Effector memory CD8-positive, alpha-beta T cell (primary cell): ENCODE measurements at regions not wholly inside any gene's neighbourhood (a gene's known extent, or its start where the extent isn't known, plus 50 kb on each side); places are given as distances from the start of the nearest gene placed in this dataset.
"Not testable (repeated sequence)": the region's sequence is repeated elsewhere in the genome, so short reads cannot be mapped to it uniquely, and the experiment has no call there.

ENCODE experiments used
- ATAC-seq: fragments of 150-1000 bp; cut with Tn5 transposase; replicated peaks from 2 replicates; pipeline ENCODE4 v1.10.0; 2021; ENCODE audit warnings: mild to moderate bottlenecking, moderate library complexity
- DNase-seq, 3 experiments: peaks; one replicate each; pipeline ENCODE4 v3.0.0; 2021
- H3K27ac Mint-ChIP-seq, 2 donors: one replicate each; pipeline ENCODE4 v1.8.0; 2022; ENCODE audit warnings: mild to moderate bottlenecking in 2 of 2, mixed read lengths in 2 of 2, moderate library complexity in 2 of 2
- H3K27me3 Mint-ChIP-seq, 2 donors: one replicate each; pipeline ENCODE4 v1.8.0; 2022; ENCODE audit warnings: mixed read lengths in 2 of 2
- H3K36me3 Mint-ChIP-seq: one replicate; pipeline ENCODE4 v1.8.0; 2022; ENCODE audit warnings: mild to moderate bottlenecking, moderate library complexity, mixed read lengths; ENCODE audit not compliant: insufficient read depth
- H3K4me1 Mint-ChIP-seq, 2 donors: one replicate each; pipeline ENCODE4 v1.8.0; 2022; ENCODE audit warnings: low read depth in 2 of 2, mixed read lengths in 2 of 2
- H3K4me3 Mint-ChIP-seq, 2 donors: one replicate each; pipeline ENCODE4 v1.8.0; 2022; ENCODE audit warnings: mild to moderate bottlenecking in 2 of 2, mixed read lengths in 2 of 2, moderate library complexity in 2 of 2
- H3K9me3 Mint-ChIP-seq, 2 donors: one replicate each; pipeline ENCODE4 v1.8.0; 2022; ENCODE audit warnings: mixed read lengths in 2 of 2

- Mint-ChIP-seq H3K9me3 (peaks cover 0 to 2% of the 10 kb centered on the region in 2 donors), H3K27ac (no peak overlapping the region), H3K27me3 (no peaks in the 10 kb centered on the region), H3K36me3 (no peaks in the 10 kb centered on the region), H3K4me1 (no peaks in the 10 kb centered on the region), H3K4me3 (no peak overlapping the region)
- ATAC-seq (no peak), DNase-seq (no peak)
These were observed 239.1 kb upstream of the PHF14 start for GRCh38 chr7:10734595-10734994.

GRCh38 chr7:10739401-10739800 lies 234.3 kb upstream of the PHF14 start:
- no peak for ATAC-seq
- no peaks in the 10 kb centered on the region for H3K4me1 Mint-ChIP-seq
- peaks cover 4 to 8% of the 10 kb centered on the region in 2 donors for H3K9me3 Mint-ChIP-seq
- H3K4me3 Mint-ChIP-seq, result no peak overlapping the region
- H3K36me3 Mint-ChIP-seq, result no peaks in the 10 kb centered on the region
- DNase-seq, result no peak
- H3K27ac Mint-ChIP-seq, result no peak overlapping the region
- H3K27me3 Mint-ChIP-seq, result no peaks in the 10 kb centered on the region

DNA sequence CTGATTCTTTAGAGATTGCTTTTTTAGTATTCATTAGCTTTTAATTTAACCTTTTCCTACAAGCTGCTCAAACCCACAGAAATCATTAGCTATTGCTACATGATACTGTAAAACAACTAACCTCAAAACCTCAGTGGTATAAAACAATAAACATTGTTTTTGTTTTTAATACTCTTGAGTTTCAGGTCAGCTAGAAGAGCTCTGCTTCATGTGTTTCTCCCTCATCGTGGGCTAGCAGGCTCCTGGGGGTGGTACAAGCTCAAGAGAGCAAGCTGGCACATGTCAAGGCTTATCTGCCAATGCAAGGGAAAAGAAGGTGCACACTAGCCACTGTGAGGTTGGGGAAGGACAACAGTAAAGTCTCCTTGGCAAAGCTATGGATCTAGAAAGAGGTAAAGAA lies 232.9 kb upstream of the PHF14 start:
- ATAC-seq (no peak), DNase-seq (no peak)
- H3K4me3 Mint-ChIP-seq, result no peak overlapping the region
- H3K36me3 Mint-ChIP-seq, result no peaks in the 10 kb centered on the region
- H3K4me1 Mint-ChIP-seq, result no peaks in the 10 kb centered on the region
- H3K27me3 Mint-ChIP-seq, result no peaks in the 10 kb centered on the region
- no peak overlapping the region for H3K27ac Mint-ChIP-seq
- peaks cover 7 to 16% of the 10 kb centered on the region in 2 donors for H3K9me3 Mint-ChIP-seq

GRCh38 chr7:10756981-10757380 lies 216.7 kb upstream of the PHF14 start:
- Mint-ChIP-seq H3K4me3 (no peak overlapping the region), H3K27me3 (no peaks in the 10 kb centered on the region), H3K27ac (no peak overlapping the region), H3K4me1 (no peaks in the 10 kb centered on the region), H3K36me3 (no peaks in the 10 kb centered on the region), H3K9me3 (peaks cover 4 to 6% of the 10 kb centered on the region in 2 donors)
- DNase-seq, result no peak
- ATAC-seq, result no peak

- H3K4me1 Mint-ChIP-seq, result no peaks in the 10 kb centered on the region
- no peak overlapping the region for H3K4me3 Mint-ChIP-seq
- ATAC-seq, result no peak
- DNase-seq, result no peak
- no peak overlapping the region for H3K27ac Mint-ChIP-seq
- H3K36me3 Mint-ChIP-seq, result no peaks in the 10 kb centered on the region
- H3K9me3 Mint-ChIP-seq, result peaks cover 0 to 6% of the 10 kb centered on the region in 2 donors
- H3K27me3 Mint-ChIP-seq, result no peaks in the 10 kb centered on the region
These were observed 214.6 kb upstream of the PHF14 start for GRCh38 chr7:10759120-10759519.

DNA sequence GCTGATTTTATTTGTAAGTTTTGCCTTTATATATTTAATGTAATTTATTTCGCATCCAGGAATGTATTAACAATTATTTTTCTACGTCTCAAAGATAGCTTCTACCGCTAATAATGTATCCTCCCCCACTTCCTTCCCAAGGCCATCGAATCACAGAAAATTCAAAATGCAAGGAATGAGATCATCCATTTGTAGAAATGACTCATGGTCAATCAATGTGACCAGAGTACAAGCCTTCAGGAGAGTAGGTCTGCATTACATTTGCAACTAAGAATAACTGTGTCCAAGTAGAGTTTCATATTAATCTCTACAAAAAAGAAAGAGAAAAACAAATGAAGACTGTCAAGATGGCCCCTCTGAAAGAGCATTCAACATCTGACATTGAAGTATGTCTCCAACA lies 205.9 kb upstream of the PHF14 start:
- no peak for DNase-seq

DNA sequence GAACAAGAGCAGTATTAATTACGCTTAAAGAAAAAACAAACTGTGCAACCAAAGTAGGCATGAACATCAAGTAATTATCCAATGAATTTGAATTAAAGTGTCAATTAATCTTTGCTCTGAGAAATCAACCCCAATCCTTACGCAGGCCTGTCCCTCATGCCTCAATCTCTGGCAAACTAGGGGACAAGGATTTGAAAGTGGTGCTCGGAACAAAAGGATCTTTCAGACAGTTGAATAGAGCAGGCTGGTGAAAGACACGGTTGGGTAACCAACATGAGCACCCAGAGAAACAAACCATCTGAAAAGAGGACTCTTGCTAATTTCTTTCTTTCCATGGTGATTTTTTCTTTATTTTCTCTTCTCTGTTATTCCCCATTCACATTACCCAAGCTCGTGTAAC lies 203.5 kb upstream of the PHF14 start:
- Mint-ChIP-seq H3K27ac (no peak overlapping the region), H3K9me3 (no peaks in the 10 kb centered on the region)

More for the DNA sequence above, 205.9 kb upstream of the PHF14 start:
- H3K4me1 Mint-ChIP-seq, result no peaks in the 10 kb centered on the region
- H3K27me3 Mint-ChIP-seq, result peaks cover 0 to 5% of the 10 kb centered on the region in 2 donors
- no peak overlapping the region for H3K4me3 Mint-ChIP-seq
- H3K9me3 Mint-ChIP-seq, result no peaks in the 10 kb centered on the region
- no peaks in the 10 kb centered on the region for H3K36me3 Mint-ChIP-seq
- no peak for ATAC-seq
- H3K27ac Mint-ChIP-seq, result no peak overlapping the region

GRCh38 chr7:10773430-10773829 lies 200.2 kb upstream of the PHF14 start:
- ATAC-seq (no peak), DNase-seq (no peak)
- Mint-ChIP-seq H3K9me3 (no peaks in the 10 kb centered on the region), H3K4me3 (no peak overlapping the region), H3K36me3 (no peaks in the 10 kb centered on the region), H3K4me1 (no peaks in the 10 kb centered on the region), H3K27ac (no peak overlapping the region), H3K27me3 (peaks cover 0 to 5% of the 10 kb centered on the region in 2 donors)

More for the DNA sequence above, 203.5 kb upstream of the PHF14 start:
- DNase-seq, result no peak
- Mint-ChIP-seq H3K27me3 (peaks cover 0 to 5% of the 10 kb centered on the region in 2 donors), H3K4me3 (no peak overlapping the region), H3K36me3 (no peaks in the 10 kb centered on the region), H3K4me1 (no peaks in the 10 kb centered on the region)
- no peak for ATAC-seq

GRCh38 chr7:10779465-10780399 lies 193.9 kb upstream of the PHF14 start:
- no peaks in the 10 kb centered on the region for H3K36me3 Mint-ChIP-seq
- no peak overlapping the region for H3K27ac Mint-ChIP-seq
- no peak for ATAC-seq
- H3K9me3 Mint-ChIP-seq, result peaks cover 8 to 14% of the 10 kb centered on the region in 2 donors
- no peaks in the 10 kb centered on the region for H3K4me1 Mint-ChIP-seq
- H3K27me3 Mint-ChIP-seq, result no peaks in the 10 kb centered on the region
- no peak for DNase-seq
- no peak overlapping the region for H3K4me3 Mint-ChIP-seq

- H3K36me3 Mint-ChIP-seq, result no peaks in the 10 kb centered on the region
- DNase-seq (no peak), ATAC-seq (no peak)
- H3K27ac Mint-ChIP-seq, result no peak overlapping the region
- no peak overlapping the region for H3K4me3 Mint-ChIP-seq
- no peaks in the 10 kb centered on the region for H3K4me1 Mint-ChIP-seq
- H3K9me3 Mint-ChIP-seq, result peaks cover 8 to 14% of the 10 kb centered on the region in 2 donors
- H3K27me3 Mint-ChIP-seq, result no peaks in the 10 kb centered on the region
These were observed 193.3 kb upstream of the PHF14 start for GRCh38 chr7:10780400-10780747.

- H3K27me3 Mint-ChIP-seq, ATAC-seq, H3K4me1 Mint-ChIP-seq, DNase-seq, H3K36me3 Mint-ChIP-seq, H3K27ac Mint-ChIP-seq, H3K9me3 Mint-ChIP-seq, H3K4me3 Mint-ChIP-seq: not testable (repeated sequence)
These were observed 186.7 kb upstream of the PHF14 start for GRCh38 chr7:10786976-10787375.

DNA sequence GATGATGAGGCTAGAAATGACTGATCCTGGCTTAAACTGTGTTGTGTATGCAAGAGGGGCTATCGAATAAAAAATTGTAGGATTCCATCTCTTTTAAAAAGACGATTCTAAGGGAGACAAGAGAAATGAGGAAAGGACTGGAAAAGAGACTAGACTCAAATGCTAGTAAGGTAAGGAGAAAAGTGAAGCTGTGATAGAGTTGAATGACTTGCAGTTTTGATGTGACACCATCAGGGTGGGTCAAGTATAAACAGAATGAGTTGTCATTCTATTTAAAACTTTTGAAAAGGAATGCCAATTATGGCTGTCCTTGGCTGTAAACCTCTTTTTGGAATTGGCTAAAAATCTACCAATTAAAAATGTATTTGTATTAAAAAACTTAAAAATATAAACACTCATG lies 184.5 kb upstream of the PHF14 start:
- Mint-ChIP-seq H3K36me3 (no peaks in the 10 kb centered on the region), H3K27ac (no peak overlapping the region), H3K27me3 (no peaks in the 10 kb centered on the region), H3K9me3 (no peaks in the 10 kb centered on the region), H3K4me1 (no peaks in the 10 kb centered on the region), H3K4me3 (no peak overlapping the region)
- DNase-seq (no peak), ATAC-seq (no peak)

GRCh38 chr7:10790910-10791309 lies 182.8 kb upstream of the PHF14 start:
- Mint-ChIP-seq H3K27me3 (no peaks in the 10 kb centered on the region), H3K27ac (no peak overlapping the region), H3K9me3 (peaks cover 0 to 2% of the 10 kb centered on the region in 2 donors), H3K4me1 (no peaks in the 10 kb centered on the region), H3K36me3 (no peaks in the 10 kb centered on the region), H3K4me3 (no peak overlapping the region)
- no peak for DNase-seq
- no peak for ATAC-seq

GRCh38 chr7:10793995-10794775 lies 179.5 kb upstream of the PHF14 start:
- ATAC-seq (no peak), DNase-seq (no peak)
- Mint-ChIP-seq H3K4me3 (no peak overlapping the region), H3K36me3 (no peaks in the 10 kb centered on the region), H3K9me3 (peaks cover 0 to 2% of the 10 kb centered on the region in 2 donors), H3K27me3 (no peaks in the 10 kb centered on the region), H3K27ac (no peak overlapping the region), H3K4me1 (no peaks in the 10 kb centered on the region)
